Uterus (tissue), 2 donors: ENCODE measurements at regions not wholly inside any gene's neighbourhood (a gene's known extent, or its start where the extent isn't known, plus 50 kb on each side); places are given as distances from the start of the nearest gene placed in this dataset.

Experiments used
- CTCF ChIP-seq, 4 experiments: fragments of 200-600 bp in 2 of 4; fragments of 450-650 bp in 2 of 4; sonication (generic) in 2 of 4; IDR thresholded peaks; one replicate each; pipeline ENCODE4 v1.5.1; 2016 to 2019; ENCODE audit warnings: antibody characterized with exemption in 4 of 4, mild to moderate bottlenecking in 2 of 4, moderate library complexity in 1 of 4
- POLR2A ChIP-seq, 2 donors: fragments of 450-650 bp; IDR thresholded peaks; one replicate each; pipeline ENCODE4 v1.6.1; 2016; ENCODE audit warnings: antibody characterized with exemption in 2 of 2, mild to moderate bottlenecking in 1 of 2, moderate library complexity in 1 of 2

GRCh38 chr1:238530209-238530851, 639.6 kb upstream of the ZP4 start:
- TF ChIP-seq POLR2A (IDR thresholded peaks at IDR 0.05), result no peak
- TF ChIP-seq CTCF (IDR thresholded peaks at IDR 0.05), result no peak
